ENCODE measurements at regions not wholly inside any gene's neighbourhood (a gene's known extent, or its start where the extent isn't known, plus 50 kb on each side); places are given as distances from the start of the nearest gene placed in this dataset.

DNA sequence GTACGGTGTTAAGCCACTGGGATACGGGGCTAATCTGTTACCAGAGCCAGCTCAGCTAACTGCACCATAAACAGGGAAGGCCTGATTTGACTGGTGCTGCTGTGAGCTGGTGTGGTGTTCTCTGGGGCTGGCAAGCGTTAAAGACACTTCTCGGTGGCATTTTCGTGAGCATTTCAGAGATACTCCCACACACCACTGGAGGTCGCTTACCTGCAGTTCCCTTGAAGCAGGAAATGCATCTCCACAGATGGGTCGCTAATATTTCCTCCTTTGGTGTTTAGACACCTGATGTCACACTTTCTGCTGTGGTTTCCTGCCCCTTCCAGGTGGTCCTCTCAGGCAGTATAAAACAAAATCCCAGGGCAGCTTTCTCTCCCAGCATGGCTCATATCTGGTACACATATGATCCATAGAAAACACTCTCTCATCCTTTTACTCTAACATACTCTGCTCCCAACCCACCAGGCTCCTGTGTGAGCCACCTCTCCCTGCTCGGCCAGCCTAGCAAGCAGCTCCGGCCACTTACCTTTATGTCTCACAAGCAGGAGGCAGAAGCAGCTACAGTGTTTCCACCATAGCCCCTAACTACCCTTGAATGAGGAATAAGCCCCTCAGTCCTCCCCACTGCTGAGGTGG lies 129.9 kb upstream of the GRIN2B start:
- no peak for TF ChIP-seq ZNF383 (CRISPR knock-in tag; IDR thresholded peaks at IDR 0.05; ENCODE audit: borderline replicate concordance)
- TF ChIP-seq, protein P1, sequence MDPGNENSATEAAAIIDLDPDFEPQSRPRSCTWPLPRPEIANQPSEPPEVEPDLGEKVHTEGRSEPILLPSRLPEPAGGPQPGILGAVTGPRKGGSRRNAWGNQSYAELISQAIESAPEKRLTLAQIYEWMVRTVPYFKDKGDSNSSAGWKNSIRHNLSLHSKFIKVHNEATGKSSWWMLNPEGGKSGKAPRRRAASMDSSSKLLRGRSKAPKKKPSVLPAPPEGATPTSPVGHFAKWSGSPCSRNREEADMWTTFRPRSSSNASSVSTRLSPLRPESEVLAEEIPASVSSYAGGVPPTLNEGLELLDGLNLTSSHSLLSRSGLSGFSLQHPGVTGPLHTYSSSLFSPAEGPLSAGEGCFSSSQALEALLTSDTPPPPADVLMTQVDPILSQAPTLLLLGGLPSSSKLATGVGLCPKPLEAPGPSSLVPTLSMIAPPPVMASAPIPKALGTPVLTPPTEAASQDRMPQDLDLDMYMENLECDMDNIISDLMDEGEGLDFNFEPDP (CRISPR knock-in tag; conservative IDR thresholded peaks at IDR 0.05): no peak
- TF ChIP-seq, protein P2, sequence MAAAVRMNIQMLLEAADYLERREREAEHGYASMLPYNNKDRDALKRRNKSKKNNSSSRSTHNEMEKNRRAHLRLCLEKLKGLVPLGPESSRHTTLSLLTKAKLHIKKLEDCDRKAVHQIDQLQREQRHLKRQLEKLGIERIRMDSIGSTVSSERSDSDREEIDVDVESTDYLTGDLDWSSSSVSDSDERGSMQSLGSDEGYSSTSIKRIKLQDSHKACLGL (CRISPR knock-in tag; IDR thresholded peaks at IDR 0.05): no peak
- TF ChIP-seq SMAD1 (CRISPR knock-in tag; IDR thresholded peaks at IDR 0.05; ENCODE audit: borderline replicate concordance, low read depth): no peak
- no peak for TF ChIP-seq RBAK (CRISPR knock-in tag; IDR thresholded peaks at IDR 0.05)
- no peak for TF ChIP-seq TARDBP (CRISPR knock-in tag; IDR thresholded peaks at IDR 0.05)
- no peak for TF ChIP-seq EP300 (IDR thresholded peaks at IDR 0.05; ENCODE audit: low read depth in 2 of 2, low read length in 2 of 2)
- no peak for TF ChIP-seq EP300 (CRISPR knock-in tag; IDR thresholded peaks at IDR 0.05; ENCODE audit: borderline replicate concordance)
- no peak for TF ChIP-seq NR1H2 (CRISPR knock-in tag; IDR thresholded peaks at IDR 0.05; ENCODE audit: borderline replicate concordance, low read depth)
- no peak for TF ChIP-seq SIN3A (IDR thresholded peaks at IDR 0.05; ENCODE audit: borderline replicate concordance, low read depth, low read length)

All from HepG2 (cell line).